AG04449 (cell line): ENCODE measurements at regions not wholly inside any gene's neighbourhood (a gene's known extent, or its start where the extent isn't known, plus 50 kb on each side); places are given as distances from the start of the nearest gene placed in this dataset.
"Not testable (repeated sequence)": the region's sequence is repeated elsewhere in the genome, so short reads cannot be mapped to it uniquely, and the experiment has no call there.

ENCODE experiments used
- CTCF ChIA-PET: fragments of 350-600 bp; formaldehyde crosslinking; extraction: SDS; loops from one replicate; lab custom pipeline; 2021; ENCODE audit warnings: antibody characterized with exemption; lab: Yijun Ruan, JAX
- POLR2A ChIA-PET: fragments of 400-600, 350-600 bp; formaldehyde crosslinking; extraction: SDS; loops from one replicate; lab custom pipeline; 2020; ENCODE audit warnings: antibody characterized with exemption, inconsistent platforms; lab: Yijun Ruan, JAX
- DNase-seq: peaks from one replicate; pipeline ENCODE4 v3.0.0-alpha.2; 2010; ENCODE audit warnings: low read depth, low spot score
- H3K4me3 ChIP-seq: 2 replicates; pipeline ENCODE4 v1.5.1; 2011; ENCODE audit warnings: low read depth, mild to moderate bottlenecking, control low read depth, low read length
- CTCF ChIP-seq: IDR thresholded peaks from one replicate; pipeline ENCODE4 v1.5.1; 2011; ENCODE audit warnings: mild to moderate bottlenecking, moderate library complexity, low read length, control low read depth, inconsistent platforms; ENCODE audit not compliant: insufficient read depth; ENCODE audit errors: missing control alignments

- ChIA-PET POLR2A (no interaction called here), CTCF (no interaction called here)
- no peak overlapping the region for H3K4me3 ChIP-seq
- no peak for DNase-seq
- no peak for TF ChIP-seq CTCF
These were observed 766.7 kb downstream of the ZBBX start for GRCh38 chr3:166613365-166613764.

- POLR2A ChIA-PET, H3K4me3 ChIP-seq, CTCF ChIA-PET, DNase-seq: not testable (repeated sequence)
These were observed 767.3 kb downstream of the ZBBX start for GRCh38 chr3:166612761-166613160.

GRCh38 chr3:166607933-166608521, 770.8 kb upstream of the BCHE start:
- no peak for TF ChIP-seq CTCF
- no peak for DNase-seq
- ChIA-PET CTCF (no interaction called here), POLR2A (no interaction called here)
- no peak overlapping the region for H3K4me3 ChIP-seq

- no peak overlapping the region for H3K4me3 ChIP-seq
- CTCF ChIA-PET = no interaction called here
- POLR2A ChIA-PET = no interaction called here
- DNase-seq = no peak
- no peak for TF ChIP-seq CTCF
These were observed 769.8 kb upstream of the BCHE start for GRCh38 chr3:166606988-166607387.

DNA sequence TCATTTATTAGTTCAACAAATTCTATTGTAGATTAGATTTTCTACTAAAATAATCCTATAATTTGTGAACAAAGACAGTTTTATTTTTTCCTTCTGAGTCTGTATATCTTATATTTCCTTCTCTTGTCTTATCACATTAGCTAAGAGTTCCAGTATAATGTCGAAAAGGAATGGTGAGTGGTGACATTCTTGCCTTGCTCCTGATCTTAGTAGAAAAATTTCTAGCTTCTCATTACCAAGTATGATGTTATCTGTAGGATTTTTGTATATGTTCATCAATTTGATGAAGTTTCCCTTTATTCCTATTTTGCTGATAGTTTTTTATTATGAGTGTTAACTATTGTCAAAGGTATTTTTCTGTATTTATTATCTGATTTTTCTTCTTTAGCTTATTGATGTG, 756.6 kb upstream of the BCHE start:
- TF ChIP-seq CTCF = no peak
- CTCF ChIA-PET = no interaction called here
- DNase-seq = no peak
- H3K4me3 ChIP-seq = no peak overlapping the region
- POLR2A ChIA-PET = no interaction called here

DNA sequence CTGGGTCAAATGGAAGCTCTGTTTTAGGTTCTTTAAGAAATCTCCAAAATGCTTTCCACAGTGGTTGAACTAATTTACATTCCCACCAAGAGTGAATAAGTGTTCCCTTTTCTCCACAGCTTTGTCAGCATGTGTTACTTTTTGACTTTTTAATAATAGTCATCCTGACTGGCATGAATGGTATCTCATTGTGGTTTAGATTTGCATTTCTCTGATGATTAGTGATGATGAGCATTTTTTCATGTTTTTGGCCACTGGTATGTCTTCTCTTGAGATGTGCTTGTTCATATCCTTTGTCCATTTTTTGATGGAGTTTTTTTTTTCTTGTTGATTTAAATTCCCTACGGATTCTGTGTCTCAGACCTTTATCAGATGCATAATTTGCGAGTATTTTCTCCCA, 745.0 kb upstream of the BCHE start:
- POLR2A ChIA-PET = no interaction called here
- no peak for TF ChIP-seq CTCF
- CTCF ChIA-PET = no interaction called here
- H3K4me3 ChIP-seq = no peak overlapping the region
- no peak for DNase-seq

DNA sequence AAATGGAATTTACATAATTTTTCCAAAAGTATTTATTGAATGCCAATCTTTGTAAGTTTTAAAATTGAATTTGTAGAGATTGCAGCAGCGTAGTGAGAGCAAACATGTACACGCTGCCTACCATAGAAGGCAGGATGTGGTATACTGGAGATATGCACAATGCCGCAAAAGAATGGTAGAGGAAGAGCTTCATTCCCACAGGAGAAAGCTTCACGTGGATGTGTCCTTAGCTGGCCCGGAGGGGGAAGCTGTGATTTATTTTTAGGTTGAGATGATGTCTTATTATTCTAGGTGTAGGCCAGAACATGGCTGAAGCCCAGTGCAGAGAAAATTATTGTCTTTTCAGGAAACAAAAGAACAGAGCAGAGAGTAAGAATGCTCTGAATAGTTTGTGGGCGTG, 743.3 kb upstream of the BCHE start:
- no peak for DNase-seq
- CTCF ChIA-PET = no interaction called here

More for the DNA sequence above, 743.3 kb upstream of the BCHE start:
- POLR2A ChIA-PET = no interaction called here
- no peak for TF ChIP-seq CTCF
- no peak overlapping the region for H3K4me3 ChIP-seq
